IPS-15b (cell line): ENCODE measurements at regions not wholly inside any gene's neighbourhood (a gene's known extent, or its start where the extent isn't known, plus 50 kb on each side); places are given as distances from the start of the nearest gene placed in this dataset.
"Not testable (repeated sequence)": the region's sequence is repeated elsewhere in the genome, so short reads cannot be mapped to it uniquely, and the experiment has no call there.

Experiments
- H3K27me3 ChIP-seq: one replicate; pipeline ENCODE4 v1.6.1; 2013; ENCODE audit warnings: low read length; ENCODE audit not compliant: control insufficient read depth, insufficient read depth
- H3K36me3 ChIP-seq: one replicate; pipeline ENCODE4 v1.6.1; 2013; ENCODE audit warnings: low read length; ENCODE audit not compliant: control insufficient read depth, insufficient read depth
- H3K4me1 ChIP-seq: one replicate; pipeline ENCODE4 v1.6.1; 2013; ENCODE audit warnings: mild to moderate bottlenecking, low read length; ENCODE audit not compliant: control insufficient read depth, insufficient read depth
- H3K4me3 ChIP-seq: one replicate; pipeline ENCODE4 v1.5.1; 2013; ENCODE audit warnings: low read depth, low read length
- H3K9ac ChIP-seq: one replicate; pipeline ENCODE4 v1.6.1; 2013; ENCODE audit warnings: low read depth, mild to moderate bottlenecking, low read length
- H3K9me3 ChIP-seq: one replicate; pipeline ENCODE4 v1.6.1; 2013; ENCODE audit warnings: mild to moderate bottlenecking, low read length; ENCODE audit not compliant: control insufficient read depth, insufficient read depth

DNA sequence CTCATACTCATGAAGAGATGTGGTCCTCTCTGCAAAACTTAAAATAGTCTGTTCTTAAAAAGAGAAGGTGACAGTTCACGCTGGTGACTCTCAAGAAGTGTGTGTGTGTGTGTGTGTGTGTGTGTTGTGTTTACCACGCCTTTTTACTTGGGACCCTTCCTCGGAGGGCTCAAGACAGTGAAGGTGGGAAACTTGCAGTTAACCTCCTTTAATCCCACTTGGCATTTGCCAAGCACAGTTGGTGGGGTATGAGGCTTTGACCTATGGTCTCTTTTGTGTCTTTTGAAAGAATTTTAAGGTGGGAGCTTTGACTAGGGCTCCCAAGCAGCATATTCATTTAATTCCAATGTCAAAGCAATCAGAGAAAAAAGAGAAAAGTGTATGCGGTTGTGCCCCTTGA lies 395.8 kb downstream of the TFAP2B start:
- H3K9ac ChIP-seq: no peak overlapping the region
- H3K4me1 ChIP-seq: peaks cover 10% of the 10 kb centered on the region
- H3K27me3 ChIP-seq: peaks cover 21% of the 10 kb centered on the region
- H3K9me3 ChIP-seq: no peaks in the 10 kb centered on the region
- H3K36me3 ChIP-seq: no peaks in the 10 kb centered on the region
- H3K4me3 ChIP-seq: peak overlapping the region; percentile 47

DNA sequence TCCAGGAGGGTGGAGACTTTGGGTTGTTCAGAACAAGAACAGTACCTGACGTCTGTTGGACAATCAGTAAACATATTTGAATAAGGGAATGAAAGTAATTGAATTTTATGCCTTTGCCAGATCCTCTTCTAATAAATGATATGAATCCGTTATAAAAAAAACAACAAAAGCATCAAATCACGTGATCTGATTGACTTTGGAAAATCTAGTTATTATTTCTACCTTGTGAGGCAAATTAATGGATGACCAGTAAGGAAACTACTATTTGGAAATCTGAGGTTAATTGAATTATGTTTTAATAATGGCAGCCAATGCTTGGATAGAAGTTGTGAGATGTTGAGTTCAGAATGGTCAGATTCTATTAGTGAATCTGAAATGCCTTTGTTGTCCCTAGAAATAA lies 399.5 kb downstream of the TFAP2B start:
- Histone ChIP-seq H3K4me3 (no peak overlapping the region), H3K27me3 (peaks cover 21% of the 10 kb centered on the region), H3K36me3 (no peaks in the 10 kb centered on the region), H3K9me3 (no peaks in the 10 kb centered on the region), H3K9ac (no peak overlapping the region), H3K4me1 (peaks cover 7% of the 10 kb centered on the region)

GRCh38 chr6:51224580-51225240 lies 406.0 kb downstream of the TFAP2B start:
- H3K4me3 ChIP-seq, H3K27me3 ChIP-seq, H3K9ac ChIP-seq, H3K9me3 ChIP-seq, H3K36me3 ChIP-seq, H3K4me1 ChIP-seq: not testable (repeated sequence)

- no peak overlapping the region for H3K9ac ChIP-seq
- H3K36me3 ChIP-seq: no peaks in the 10 kb centered on the region
- H3K9me3 ChIP-seq: no peaks in the 10 kb centered on the region
- H3K27me3 ChIP-seq: no peaks in the 10 kb centered on the region
- no peak overlapping the region for H3K4me3 ChIP-seq
- no peaks in the 10 kb centered on the region for H3K4me1 ChIP-seq
Measured at GRCh38 chr6:51241376-51241775, 422.7 kb downstream of the TFAP2B start.

GRCh38 chr6:51249798-51250197 lies 431.1 kb downstream of the TFAP2B start:
- H3K4me1 ChIP-seq: no peaks in the 10 kb centered on the region
- H3K4me3 ChIP-seq: no peak overlapping the region
- no peaks in the 10 kb centered on the region for H3K27me3 ChIP-seq
- H3K9ac ChIP-seq: no peak overlapping the region
- no peaks in the 10 kb centered on the region for H3K36me3 ChIP-seq
- no peaks in the 10 kb centered on the region for H3K9me3 ChIP-seq

DNA sequence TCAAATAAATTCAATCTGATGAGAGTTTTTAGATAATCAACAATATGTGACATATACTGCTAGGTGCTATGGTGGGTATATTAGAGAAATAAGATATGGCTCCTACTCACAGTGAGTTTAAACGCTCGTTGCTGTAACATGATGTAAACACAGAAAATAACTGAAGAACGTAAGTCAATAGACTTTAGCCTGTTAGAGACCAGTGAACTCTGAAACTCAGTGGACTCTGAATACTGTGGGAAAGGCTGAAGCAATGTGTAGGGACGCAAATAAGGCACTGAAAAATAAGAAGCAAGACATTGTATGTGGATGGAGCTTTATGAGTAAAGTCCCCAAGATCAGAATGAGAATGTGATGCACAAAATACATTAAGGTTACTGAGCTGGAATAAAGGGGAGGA lies 431.6 kb downstream of the TFAP2B start:
- no peak overlapping the region for H3K4me3 ChIP-seq
- H3K4me1 ChIP-seq: no peaks in the 10 kb centered on the region
- H3K27me3 ChIP-seq: no peaks in the 10 kb centered on the region
- no peak overlapping the region for H3K9ac ChIP-seq
- no peaks in the 10 kb centered on the region for H3K9me3 ChIP-seq
- H3K36me3 ChIP-seq: no peaks in the 10 kb centered on the region

DNA sequence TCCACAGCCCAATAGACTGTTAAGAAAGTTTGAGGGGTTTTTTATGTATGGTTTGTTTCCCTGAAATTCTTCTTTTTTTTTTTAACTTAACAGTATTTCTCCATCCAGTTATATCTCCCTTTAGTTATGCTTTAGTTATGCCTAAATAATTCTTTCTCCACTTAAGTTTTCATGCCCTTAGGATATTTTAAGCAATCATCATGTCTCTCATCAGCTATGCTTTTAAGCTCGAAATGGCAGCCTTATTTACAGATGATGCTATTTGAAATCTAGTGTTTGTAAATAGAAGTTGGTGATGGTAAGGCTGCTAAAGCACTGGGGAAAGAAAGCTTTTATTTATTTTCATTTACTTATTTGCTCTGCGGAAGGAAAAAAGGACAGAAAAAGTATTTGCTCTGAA lies 439.3 kb downstream of the TFAP2B start:
- Histone ChIP-seq H3K4me1 (no peaks in the 10 kb centered on the region), H3K36me3 (no peaks in the 10 kb centered on the region), H3K9me3 (no peaks in the 10 kb centered on the region), H3K4me3 (no peak overlapping the region), H3K27me3 (no peaks in the 10 kb centered on the region), H3K9ac (no peak overlapping the region)

DNA sequence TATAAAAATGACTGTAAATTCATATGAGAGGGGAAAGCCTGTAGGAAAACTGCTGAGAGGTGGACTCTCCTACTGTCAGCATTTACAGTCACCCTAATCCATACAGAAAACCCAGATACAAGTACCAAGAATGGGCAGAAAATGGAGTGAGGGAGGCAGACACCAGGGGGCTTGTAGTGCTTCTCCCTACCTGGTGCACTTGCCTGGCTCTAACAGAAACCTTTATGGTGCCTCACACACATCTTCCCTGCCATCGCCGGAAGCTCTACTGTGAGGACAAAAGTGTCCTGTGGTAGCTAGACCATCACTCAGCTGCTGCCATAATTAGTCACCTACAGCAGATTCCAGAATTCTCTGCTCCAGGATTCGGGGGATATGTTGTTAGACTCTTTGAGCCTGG lies 441.3 kb downstream of the TFAP2B start:
- H3K4me3 ChIP-seq: no peak overlapping the region
- H3K36me3 ChIP-seq: no peaks in the 10 kb centered on the region
- H3K9me3 ChIP-seq: no peaks in the 10 kb centered on the region
- no peak overlapping the region for H3K9ac ChIP-seq
- H3K4me1 ChIP-seq: no peaks in the 10 kb centered on the region
- H3K27me3 ChIP-seq: no peaks in the 10 kb centered on the region

DNA sequence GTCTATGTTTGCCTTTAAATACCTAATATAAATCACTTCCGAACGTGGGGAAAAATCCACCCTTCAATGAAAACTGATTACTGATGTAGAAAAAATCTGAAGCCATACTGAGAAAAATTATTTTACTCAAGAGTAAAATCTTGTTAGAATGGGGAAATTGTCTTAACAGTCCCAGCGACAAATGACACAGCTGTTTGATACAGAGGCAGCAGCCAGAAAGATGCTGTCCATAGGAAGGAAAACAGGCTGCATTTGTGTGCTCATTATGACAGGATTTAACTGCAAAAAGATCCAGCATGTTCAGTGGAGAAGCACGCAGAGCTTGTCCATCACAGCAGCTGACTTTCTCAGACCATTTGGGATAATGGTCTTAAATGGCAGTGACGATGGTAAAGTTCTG lies 443.0 kb downstream of the TFAP2B start:
- Histone ChIP-seq H3K4me1 (no peaks in the 10 kb centered on the region), H3K9ac (no peak overlapping the region), H3K27me3 (no peaks in the 10 kb centered on the region), H3K9me3 (no peaks in the 10 kb centered on the region), H3K4me3 (no peak overlapping the region), H3K36me3 (no peaks in the 10 kb centered on the region)

GRCh38 chr6:51265426-51265825 lies 446.8 kb downstream of the TFAP2B start:
- Histone ChIP-seq H3K36me3 (no peaks in the 10 kb centered on the region), H3K9me3 (no peaks in the 10 kb centered on the region), H3K4me3 (no peak overlapping the region), H3K9ac (no peak overlapping the region), H3K27me3 (no peaks in the 10 kb centered on the region), H3K4me1 (no peaks in the 10 kb centered on the region)

DNA sequence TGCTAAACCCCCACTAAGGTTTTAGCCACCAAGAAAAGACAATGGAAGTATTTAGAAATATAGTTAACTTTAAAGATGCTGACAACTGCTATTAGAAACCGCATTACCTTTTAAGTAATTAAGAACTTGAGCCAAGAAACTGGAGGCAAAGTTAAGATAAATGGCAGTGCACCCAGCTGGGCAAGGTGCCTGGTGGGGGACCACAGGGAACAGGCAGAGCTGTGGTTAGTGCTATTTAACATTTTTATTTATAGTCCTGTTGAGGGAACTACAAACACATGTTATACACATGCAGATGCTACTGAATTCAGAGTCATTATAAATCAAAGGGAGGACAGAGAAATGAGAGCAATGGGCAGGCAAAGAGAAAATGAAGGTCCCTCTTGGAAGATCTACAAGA lies 447.9 kb downstream of the TFAP2B start:
- no peaks in the 10 kb centered on the region for H3K27me3 ChIP-seq
- H3K9me3 ChIP-seq: no peaks in the 10 kb centered on the region
- no peaks in the 10 kb centered on the region for H3K4me1 ChIP-seq
- no peaks in the 10 kb centered on the region for H3K36me3 ChIP-seq
- no peak overlapping the region for H3K4me3 ChIP-seq
- H3K9ac ChIP-seq: no peak overlapping the region

- H3K4me3 ChIP-seq: no peak overlapping the region
Measured at GRCh38 chr6:51268666-51269065, 450.0 kb downstream of the TFAP2B start.

More at GRCh38 chr6:51268666-51269065, 450.0 kb downstream of the TFAP2B start:
- H3K36me3 ChIP-seq: no peaks in the 10 kb centered on the region
- H3K27me3 ChIP-seq: no peaks in the 10 kb centered on the region
- H3K9ac ChIP-seq: no peak overlapping the region
- no peaks in the 10 kb centered on the region for H3K9me3 ChIP-seq
- no peaks in the 10 kb centered on the region for H3K4me1 ChIP-seq
